ENCODE measurements at regions not wholly inside any gene's neighbourhood (a gene's known extent, or its start where the extent isn't known, plus 50 kb on each side); places are given as distances from the start of the nearest gene placed in this dataset.

GRCh38 chr1:234670967-234671626 lies 61.1 kb upstream of the IRF2BP2 start:
- Mint-ChIP-seq H3K4me3 (no peak overlapping the region), H3K4me1 (peaks cover 20% of the 10 kb centered on the region), H3K27me3 (no peaks in the 10 kb centered on the region), H3K27ac (no peak overlapping the region), H3K9me3 (no peaks in the 10 kb centered on the region)
- no peak for DNase-seq
- ATAC-seq = no peak

GRCh38 chr1:234669499-234669898 lies 59.5 kb upstream of the IRF2BP2 start:
- H3K27ac Mint-ChIP-seq = no peak overlapping the region
- no peaks in the 10 kb centered on the region for H3K9me3 Mint-ChIP-seq
- DNase-seq (no peak), ATAC-seq (no peak)
- no peak overlapping the region for H3K4me3 Mint-ChIP-seq
- peaks cover 17% of the 10 kb centered on the region for H3K4me1 Mint-ChIP-seq
- H3K27me3 Mint-ChIP-seq = no peaks in the 10 kb centered on the region

DNA sequence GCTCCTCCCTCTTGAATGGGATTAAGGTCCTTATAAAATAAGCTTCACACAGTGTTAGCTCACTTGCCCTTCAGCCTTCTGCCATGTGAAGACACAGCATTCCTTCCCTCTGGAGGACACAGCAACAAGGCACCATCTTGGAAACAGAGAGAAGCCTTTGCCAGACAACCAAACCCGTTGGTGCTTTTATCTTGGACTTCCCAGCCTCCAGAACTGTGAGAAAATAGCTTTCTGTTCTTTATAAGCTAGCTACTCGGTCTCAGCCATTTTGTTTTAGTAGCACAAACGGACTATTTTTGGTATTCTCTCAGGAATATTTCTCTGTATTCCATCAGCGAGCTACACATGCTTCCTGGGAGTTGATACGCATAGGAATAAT lies 58.6 kb upstream of the IRF2BP2 start:
- Mint-ChIP-seq H3K4me3 (no peak overlapping the region), H3K27ac (no peak overlapping the region), H3K27me3 (no peaks in the 10 kb centered on the region), H3K4me1 (peaks cover 17% of the 10 kb centered on the region), H3K9me3 (no peaks in the 10 kb centered on the region)
- no peak for DNase-seq
- ATAC-seq = no peak

DNA sequence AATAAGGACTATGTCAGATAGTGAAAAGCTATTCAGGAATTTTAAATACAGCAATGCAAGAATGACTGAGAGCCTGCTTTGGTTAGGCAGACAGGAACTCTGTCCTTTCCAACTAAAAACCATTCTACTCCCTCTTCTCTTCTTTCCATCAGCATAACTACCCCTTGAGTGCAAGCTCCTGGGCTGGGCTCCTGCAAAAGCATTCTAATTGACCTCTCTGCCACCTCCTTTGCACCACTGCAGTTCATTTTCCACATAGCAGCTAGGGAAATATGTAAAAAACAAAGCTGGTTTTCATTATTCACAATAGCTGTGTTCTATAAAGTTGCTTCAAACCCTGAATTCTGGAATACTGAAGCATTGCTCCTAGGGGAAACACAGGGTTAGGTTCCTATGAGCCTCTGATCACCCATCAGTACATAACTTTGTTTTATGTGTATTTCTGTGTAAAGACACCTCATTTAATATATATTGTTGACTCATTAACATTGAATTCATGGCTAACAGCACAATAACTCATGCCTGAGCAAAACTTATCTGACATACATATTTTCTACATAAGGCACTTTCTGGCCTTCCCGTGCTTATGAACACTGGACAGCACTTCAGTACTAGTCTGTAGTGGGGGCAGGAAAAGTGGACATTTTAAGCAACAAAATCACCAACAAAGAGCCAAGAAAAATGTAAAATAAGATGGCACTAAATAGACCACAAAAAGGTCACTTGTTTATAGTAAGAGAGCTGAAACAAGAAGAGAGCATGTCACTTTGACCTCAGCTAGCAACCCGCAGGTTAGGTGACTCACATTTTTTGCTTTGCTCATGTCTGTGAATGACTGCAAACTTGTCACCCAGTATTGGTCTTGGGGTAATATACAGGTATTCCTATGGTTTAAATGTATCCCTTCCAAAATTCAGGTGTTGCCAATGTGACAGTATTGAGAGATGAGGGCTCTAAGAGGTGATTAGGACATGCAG lies 57.9 kb upstream of the IRF2BP2 start:
- no peak overlapping the region for H3K27ac Mint-ChIP-seq
- peaks cover 17% of the 10 kb centered on the region for H3K4me1 Mint-ChIP-seq
- no peaks in the 10 kb centered on the region for H3K27me3 Mint-ChIP-seq
- no peak for DNase-seq
- no peaks in the 10 kb centered on the region for H3K9me3 Mint-ChIP-seq
- H3K4me3 Mint-ChIP-seq = no peak overlapping the region
- peak; percentile 56 for ATAC-seq

- H3K27me3 Mint-ChIP-seq = no peaks in the 10 kb centered on the region
- no peak for DNase-seq
- no peak overlapping the region for H3K4me3 Mint-ChIP-seq
- ATAC-seq = no peak
- no peaks in the 10 kb centered on the region for H3K9me3 Mint-ChIP-seq
- peaks cover 15% of the 10 kb centered on the region for H3K4me1 Mint-ChIP-seq
- no peak overlapping the region for H3K27ac Mint-ChIP-seq
Measured at GRCh38 chr1:234666761-234667160, 56.8 kb upstream of the IRF2BP2 start.

DNA sequence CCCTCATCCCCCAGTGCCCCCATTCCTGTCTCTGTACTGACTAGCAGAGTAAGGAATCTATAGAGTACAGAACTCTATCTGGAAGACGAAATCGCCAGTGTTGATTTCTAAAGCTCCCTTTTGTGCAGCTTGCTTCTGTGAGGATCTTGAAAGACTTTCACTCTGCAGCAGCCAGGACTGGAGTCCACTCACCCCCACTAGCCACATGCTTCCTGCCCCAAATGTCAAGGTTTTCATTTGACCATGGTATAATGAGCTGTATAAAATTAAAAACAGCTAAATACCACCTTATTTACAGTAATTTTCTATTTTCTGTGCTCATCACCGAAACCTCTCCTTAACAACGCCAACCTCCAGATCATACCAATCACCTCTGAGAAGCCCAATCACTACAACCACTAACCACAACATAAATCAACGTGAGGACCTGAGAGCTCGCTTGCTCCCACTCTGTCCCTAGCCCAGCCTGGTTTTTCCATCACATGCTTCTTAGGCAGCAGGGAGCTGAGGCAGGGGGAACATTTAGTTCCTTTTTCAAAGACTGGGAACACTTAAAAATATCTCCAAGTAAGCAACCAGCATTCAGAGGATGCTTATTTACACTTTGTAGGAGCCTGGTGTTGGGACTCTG lies 56.1 kb upstream of the IRF2BP2 start:
- Mint-ChIP-seq H3K27me3 (no peaks in the 10 kb centered on the region), H3K4me3 (no peak overlapping the region), H3K4me1 (peaks cover 14% of the 10 kb centered on the region), H3K9me3 (no peaks in the 10 kb centered on the region), H3K27ac (no peak overlapping the region)
- peak; percentile 48 for ATAC-seq
- DNase-seq = no peak

GRCh38 chr1:234662148-234662547 lies 52.2 kb upstream of the IRF2BP2 start:
- Mint-ChIP-seq H3K27ac (peak overlapping the region in 1 of 2 donors; percentile 76), H3K27me3 (no peaks in the 10 kb centered on the region), H3K4me3 (no peak overlapping the region), H3K4me1 (peaks cover 19% of the 10 kb centered on the region), H3K9me3 (no peaks in the 10 kb centered on the region)
- ATAC-seq (no peak), DNase-seq (no peak)

DNA sequence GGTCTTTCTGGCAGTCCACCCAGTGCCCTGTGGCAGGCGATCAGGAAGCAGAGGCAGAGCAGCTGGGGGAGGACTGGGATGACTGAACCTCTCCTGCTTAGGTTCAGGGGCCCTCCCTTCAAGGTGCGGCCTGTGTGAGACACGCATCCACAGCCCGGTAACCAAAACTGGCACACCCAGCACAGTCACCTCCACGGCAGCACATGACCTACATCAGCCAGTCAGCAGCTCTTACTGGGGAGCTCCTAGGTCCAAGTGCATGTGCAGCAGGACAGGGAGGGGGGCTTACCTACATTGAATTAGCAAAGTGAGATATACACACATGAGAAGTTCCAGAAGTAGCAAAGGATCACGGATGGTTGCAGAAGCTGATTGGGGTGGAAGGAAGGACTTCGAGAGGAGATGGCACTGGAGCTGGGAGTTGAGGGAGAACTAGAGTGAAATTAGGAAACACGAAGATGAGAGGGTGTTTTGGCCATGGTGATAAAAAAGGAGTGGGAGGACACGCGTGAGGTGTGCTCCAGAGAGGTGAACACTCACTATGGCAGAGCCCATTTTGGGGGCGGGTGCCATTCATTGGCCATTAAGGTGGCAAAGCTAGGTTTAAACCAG lies 51.4 kb upstream of the IRF2BP2 start:
- peak; percentile 33 for ATAC-seq
- Mint-ChIP-seq H3K4me3 (no peak overlapping the region), H3K4me1 (peaks cover 25% of the 10 kb centered on the region)

GRCh38 chr1:234660536-234661316 lies 50.7 kb upstream of the IRF2BP2 start:
- no peak overlapping the region for H3K4me3 Mint-ChIP-seq
- no peak overlapping the region for H3K27ac Mint-ChIP-seq

More for the DNA sequence above, 51.4 kb upstream of the IRF2BP2 start:
- no peak for DNase-seq
- no peaks in the 10 kb centered on the region for H3K9me3 Mint-ChIP-seq
- H3K27ac Mint-ChIP-seq = peak overlapping the region in 1 of 2 donors; percentile 76
- no peaks in the 10 kb centered on the region for H3K27me3 Mint-ChIP-seq

More at GRCh38 chr1:234660536-234661316, 50.7 kb upstream of the IRF2BP2 start:
- H3K9me3 Mint-ChIP-seq = no peaks in the 10 kb centered on the region
- no peak for ATAC-seq
- H3K27me3 Mint-ChIP-seq = no peaks in the 10 kb centered on the region
- H3K4me1 Mint-ChIP-seq = peaks cover 22% of the 10 kb centered on the region
- DNase-seq = no peak

Measured in stimulated activated naive CD8-positive, alpha-beta T cell treated with anti-CD3 and anti-CD28 coated beads, Interleukin-15, amount 100 ng/mL, for 72 hours (primary cell).